H1 (cell line): ENCODE measurements at regions not wholly inside any gene's neighbourhood (a gene's known extent, or its start where the extent isn't known, plus 50 kb on each side); places are given as distances from the start of the nearest gene placed in this dataset.

ENCODE experiments used
- ATF3 ChIP-seq: IDR thresholded peaks from 2 replicates; pipeline ENCODE4 v1.6.1; 2011; ENCODE audit warnings: low read depth, mild to moderate bottlenecking, low read length; ENCODE audit not compliant: insufficient read depth
- CEBPB ChIP-seq: IDR thresholded peaks from 2 replicates; pipeline ENCODE4 v1.6.1; 2012; ENCODE audit warnings: low read depth, low read length
- CTCF ChIP-seq, 3 experiments: IDR thresholded peaks; 1 replicate in 2 of 3; 2 replicates in 1 of 3; pipeline versions ENCODE4 v1.5.1 to v1.6.1; 2011; ENCODE audit warnings: low read length in 3 of 3, mild to moderate bottlenecking in 3 of 3, inconsistent platforms in 2 of 3, low read depth in 1 of 3, moderate library complexity in 1 of 3; ENCODE audit not compliant: insufficient read depth in 1 of 3; ENCODE audit errors: control extremely low read depth in 1 of 3
- EP300 ChIP-seq, 2 experiments: IDR thresholded peaks; 1 replicate in 1 of 2; 2 replicates in 1 of 2; pipeline ENCODE4 v1.6.1; 2011 to 2012; ENCODE audit warnings: low read depth in 2 of 2, low read length in 2 of 2, mild to moderate bottlenecking in 2 of 2, borderline replicate concordance in 1 of 2, inconsistent platforms in 1 of 2, moderate library complexity in 1 of 2
- EZH2 ChIP-seq: fragments of 200-600 bp; sonication (generic); IDR thresholded peaks from 2 replicates; pipeline ENCODE4 v1.7.1; 2012; ENCODE audit warnings: low read depth, mild to moderate bottlenecking, moderate library complexity, low read length, inconsistent platforms; ENCODE audit not compliant: severe bottlenecking
- GABPA ChIP-seq: IDR thresholded peaks from 2 replicates; pipeline ENCODE4 v1.6.1; 2011; ENCODE audit warnings: mild to moderate bottlenecking, low read length, moderate library complexity, borderline replicate concordance; ENCODE audit not compliant: insufficient read depth
- JUN ChIP-seq: IDR thresholded peaks from 2 replicates; pipeline ENCODE4 v1.6.1; 2011; ENCODE audit warnings: low read depth, mild to moderate bottlenecking, improper control_type of control experiment, low read length
- KDM1A ChIP-seq: fragments of 200-600, 300-600 bp; sonication (generic); IDR thresholded peaks from 2 replicates; pipeline ENCODE4 v1.7.1; 2016; ENCODE audit warnings: mild to moderate bottlenecking, low read length, borderline replicate concordance
- POLR2A ChIP-seq, 2 experiments: IDR thresholded peaks; 1 replicate in 1 of 2; 2 replicates in 1 of 2; pipeline ENCODE4 v1.6.1; 2011; ENCODE audit warnings: low read depth in 2 of 2, low read length in 2 of 2, mild to moderate bottlenecking in 2 of 2; ENCODE audit errors: control extremely low read depth in 1 of 2
- SP1 ChIP-seq: IDR thresholded peaks from 2 replicates; pipeline ENCODE4 v1.6.1; 2011; ENCODE audit warnings: low read depth, low read length
- SP2 ChIP-seq: IDR thresholded peaks from 2 replicates; pipeline ENCODE4 v1.6.1; 2012; ENCODE audit warnings: mild to moderate bottlenecking, low read length, inconsistent platforms
- SP4 ChIP-seq: IDR thresholded peaks from 2 replicates; pipeline ENCODE4 v1.6.1; 2012; ENCODE audit warnings: low read length, inconsistent platforms
- TAF7 ChIP-seq: optimal IDR thresholded peaks from 2 replicates; pipeline ENCODE3; 2011; ENCODE audit warnings: low read depth, mild to moderate bottlenecking, inconsistent platforms, low read length, moderate library complexity, borderline replicate concordance
- YY1 ChIP-seq: IDR thresholded peaks from 2 replicates; pipeline ENCODE4 v1.6.1; 2011; ENCODE audit warnings: low read depth, mild to moderate bottlenecking, low read length

GRCh38 chr3:80734483-80734882 is 966.7 kb upstream of the ROBO1 start:
- TF ChIP-seq CTCF (IDR thresholded peaks at IDR 0.05; ENCODE audit: control extremely low read depth in 1 of 3, insufficient read depth in 1 of 3, low read depth in 1 of 3, low read length in 3 of 3) (no peak), EP300 (IDR thresholded peaks at IDR 0.05; ENCODE audit: borderline replicate concordance in 1 of 2, low read depth in 2 of 2, low read length in 2 of 2) (no peak), ATF3 (no peak), JUN (no peak), SP1 (no peak), KDM1A (no peak), TAF7 (no peak), POLR2A (IDR thresholded peaks at IDR 0.05; ENCODE audit: control extremely low read depth in 1 of 2, low read depth in 2 of 2, low read length in 2 of 2) (no peak), YY1 (no peak), SP2 (no peak), EZH2 (no peak), SP4 (no peak), CEBPB (no peak), GABPA (no peak)
